GM12878 (cell line): ENCODE measurements at regions not wholly inside any gene's neighbourhood (a gene's known extent, or its start where the extent isn't known, plus 50 kb on each side); places are given as distances from the start of the nearest gene placed in this dataset.

ENCODE experiments used
- ATAC-seq: fragments of 200-7000 bp; cut with Tn5 transposase; 3 replicates; pipeline ENCODE4 v1.9.1; 2020; ENCODE audit warnings: mild to moderate bottlenecking, moderate library complexity
- BruUV-seq: library from RNA; stranded (reverse); fragments of 400-500 nt; replicated peaks from 2 replicates; lab custom pipeline; 2021; lab: Mats Ljungman, UMichigan
- CTCF ChIA-PET: fragments of 300-600 bp; sonication (Branson Sonifier 250); formaldehyde crosslinking; extraction: SDS; loops from one replicate; lab custom pipeline; 2021; ENCODE audit warnings: inconsistent platforms; lab: Yijun Ruan, JAX
- POLR2A ChIA-PET: fragments of 350-600 bp; formaldehyde crosslinking; extraction: SDS; loops from one replicate; lab custom pipeline; 2021; ENCODE audit warnings: inconsistent platforms; lab: Charles Lee
- RAD21 ChIA-PET: fragments of 300-600 bp; sonication (Branson Sonifier 250); formaldehyde crosslinking; loops from one replicate; lab custom pipeline; 2023; ENCODE audit warnings: antibody characterized with exemption; ENCODE audit not compliant: unreplicated experiment; lab: Charles Lee
- SMC1A ChIA-PET: fragments of 300-600 bp; sonication (Branson Sonifier 250); formaldehyde crosslinking; loops from one replicate; lab custom pipeline; 2023; ENCODE audit not compliant: unreplicated experiment, uncharacterized antibody; lab: Charles Lee
- DNase-seq: peaks from one replicate; pipeline ENCODE4 v3.0.0-alpha.2; 2011; ENCODE audit warnings: low read depth, low spot score
- FAIRE-seq: peaks from 3 replicates; lab custom pipeline; 2011; peaks lifted over from hg19 to GRCh38; lab: Jason Lieb, UNC
- H2AFZ ChIP-seq: 2 replicates; pipeline ENCODE4 v1.6.0; 2011; ENCODE audit warnings: low read depth, low read length, control low read depth; ENCODE audit not compliant: control insufficient read depth
- H3K27ac ChIP-seq: 2 replicates; pipeline ENCODE4 v1.5.1; 2011; ENCODE audit warnings: control low read depth; ENCODE audit not compliant: control insufficient read depth, insufficient read depth
- H3K27me3 ChIP-seq, 2 experiments: replicated peaks in 1 of 2; 2 replicates each; pipeline versions ENCODE4 v1.6.0 to v1.6.1; 2011; ENCODE audit warnings: low read length in 1 of 2; ENCODE audit not compliant: control insufficient read depth in 2 of 2, insufficient read depth in 2 of 2
- H3K36me3 ChIP-seq, 2 experiments: 2 replicates each; pipeline ENCODE4 v1.5.1; 2011; ENCODE audit warnings: low read length in 1 of 2; ENCODE audit not compliant: control insufficient read depth in 2 of 2, insufficient read depth in 2 of 2
- H3K4me1 ChIP-seq: 2 replicates; pipeline ENCODE4 v1.6.1; 2011; ENCODE audit warnings: mild to moderate bottlenecking, low read length, moderate library complexity, mixed read lengths; ENCODE audit not compliant: control insufficient read depth, insufficient read depth
- H3K4me2 ChIP-seq: 2 replicates; pipeline ENCODE4 v1.6.0; 2011; ENCODE audit warnings: control low read depth; ENCODE audit not compliant: control insufficient read depth, insufficient read depth
- H3K4me3 ChIP-seq: fragments of 200-600 bp; sonication (generic); 2 replicates; pipeline ENCODE4 v1.5.1; 2016
- H3K79me2 ChIP-seq: 2 replicates; pipeline ENCODE4 v1.6.0; 2011; ENCODE audit warnings: low read length; ENCODE audit not compliant: control insufficient read depth, insufficient read depth
- H3K9ac ChIP-seq: 2 replicates; pipeline ENCODE4 v1.8.0; 2011; ENCODE audit warnings: low read length, control low read depth, mixed read lengths; ENCODE audit not compliant: control insufficient read depth, insufficient read depth
- H3K9me3 ChIP-seq: replicated peaks from 3 replicates; pipeline ENCODE4 v1.5.1; 2011; ENCODE audit warnings: mild to moderate bottlenecking, low read length; ENCODE audit not compliant: control insufficient read depth, insufficient read depth
- H4K20me1 ChIP-seq: 2 replicates; pipeline ENCODE4 v1.6.0; 2011; ENCODE audit not compliant: control insufficient read depth, insufficient read depth
- ASH2L ChIP-seq: fragments of 300-600, 200-600 bp; sonication (generic); IDR thresholded peaks from 2 replicates; pipeline ENCODE4 v1.6.1; 2017; ENCODE audit warnings: low read depth, mild to moderate bottlenecking, borderline replicate concordance
- ATF7 ChIP-seq: fragments of 450-650 bp; IDR thresholded peaks from 2 replicates; pipeline ENCODE4 v1.6.1; 2016; ENCODE audit warnings: low read depth, mild to moderate bottlenecking
- BACH1 ChIP-seq: fragments of 450-650 bp; IDR thresholded peaks from 2 replicates; pipeline ENCODE4 v1.6.1; 2017; ENCODE audit warnings: mild to moderate bottlenecking, borderline replicate concordance
- BHLHE40 ChIP-seq, 2 experiments: fragments of 450-650 bp in 1 of 2; IDR thresholded peaks; 2 replicates each; pipeline ENCODE4 v1.6.1; 2011 to 2017; ENCODE audit warnings: low read depth in 2 of 2, borderline replicate concordance in 1 of 2, improper control_type of control experiment in 1 of 2, low read length in 1 of 2, mild to moderate bottlenecking in 1 of 2
- DPF2 ChIP-seq: fragments of 450-650 bp; IDR thresholded peaks from 2 replicates; pipeline ENCODE4 v1.6.1; 2017; ENCODE audit warnings: mild to moderate bottlenecking
- ESRRA ChIP-seq: IDR thresholded peaks from 2 replicates; pipeline ENCODE4 v1.6.1; 2012; ENCODE audit warnings: mild to moderate bottlenecking, low read length, improper control_type of control experiment
- HDAC6 ChIP-seq: fragments of 200-600 bp; sonication (generic); IDR thresholded peaks from one replicate; pipeline ENCODE4 v1.8.0; 2017; ENCODE audit warnings: antibody characterized with exemption; ENCODE audit not compliant: unreplicated experiment
- IKZF1 ChIP-seq: fragments of 450-650 bp; conservative IDR thresholded peaks from 2 replicates; pipeline ENCODE4 v1.6.1; 2017; ENCODE audit warnings: antibody characterized with exemption, mild to moderate bottlenecking
- PAX8 ChIP-seq: fragments of 450-650 bp; IDR thresholded peaks from 2 replicates; pipeline ENCODE4 v1.6.1; 2017; ENCODE audit warnings: mild to moderate bottlenecking, moderate library complexity
- RAD51 ChIP-seq: fragments of 450-650 bp; IDR thresholded peaks from 2 replicates; pipeline ENCODE4 v1.6.1; 2016; ENCODE audit warnings: moderate library complexity, mild to moderate bottlenecking, inconsistent platforms
- RB1 ChIP-seq: fragments of 450-650 bp; formaldehyde crosslinking; IDR thresholded peaks from 2 replicates; pipeline ENCODE4 v1.6.1; 2017; ENCODE audit warnings: mild to moderate bottlenecking, borderline replicate concordance
- STAT1 ChIP-seq: fragments of 450-650 bp; conservative IDR thresholded peaks from 2 replicates; pipeline ENCODE4 v1.6.1; 2014; ENCODE audit warnings: antibody characterized with exemption, mild to moderate bottlenecking
- STAT3 ChIP-seq: IDR thresholded peaks from 2 replicates; pipeline ENCODE4 v1.6.1; 2011; ENCODE audit warnings: low read depth, low read length, improper control_type of control experiment
- ZBED1 ChIP-seq: IDR thresholded peaks from 2 replicates; pipeline ENCODE4 v1.6.1; 2016; ENCODE audit warnings: borderline replicate concordance
- ZNF24 ChIP-seq: fragments of 450-650 bp; IDR thresholded peaks from 2 replicates; pipeline ENCODE4 v1.6.1; 2017; ENCODE audit warnings: antibody characterized with exemption, mild to moderate bottlenecking
- WGBS: methylation state at CpG from one replicate; pipeline ENCODE4 v1.1.6; 2016; ENCODE audit warnings: low lambda C conversion rate; ENCODE audit not compliant: insufficient replicate concordance, insufficient coverage; ENCODE audit errors: missing lambda C conversion rate; 5-methylcytosine and 5-hydroxymethylcytosine counted together
- in situ Hi-C: fragments of 300-500 bp; cut with MboI; formaldehyde crosslinking; loops from 9 replicates; pipeline ENCODE4 v1.14.3; 2018; ENCODE audit warnings: mixed read lengths
- intact Hi-C: fragments of 100-400 bp; cut with micrococcal nuclease; formaldehyde crosslinking; loops from one replicate; pipeline ENCODE4 v1.14.2; 2022; ENCODE audit not compliant: unreplicated experiment
- TF ChIP-seq, protein P1 (sequence below): IDR thresholded peaks from 2 replicates; pipeline ENCODE4 v1.6.1; 2012; ENCODE audit warnings: low read depth, low read length, improper control_type of control experiment
- TF ChIP-seq, protein P2 (sequence below): fragments of 450-650 bp; formaldehyde crosslinking; IDR thresholded peaks from 2 replicates; pipeline ENCODE4 v1.5.0; 2022; ENCODE audit warnings: mild to moderate bottlenecking, missing genetic modification characterization

DNA sequence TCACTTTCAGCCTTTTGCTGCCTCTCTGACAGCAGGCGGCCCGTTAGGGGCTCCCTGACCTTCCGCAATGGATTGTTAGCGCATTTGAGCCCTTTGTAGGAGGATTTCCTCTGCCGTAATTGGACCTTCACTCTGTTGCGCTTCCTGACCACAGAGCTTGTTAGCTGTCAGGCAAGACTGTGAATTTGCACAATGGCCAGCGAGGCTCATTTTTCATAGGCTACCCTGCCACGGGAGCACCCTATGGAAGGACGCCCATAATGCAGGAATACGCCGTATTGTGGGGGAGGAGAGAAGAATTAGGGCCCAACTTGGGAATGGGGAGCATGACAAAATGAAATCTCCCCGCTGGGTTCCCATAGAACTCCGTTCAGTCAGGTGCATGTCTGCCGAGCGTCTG lies 205.2 kb upstream of the NLRP1 start:
- Histone ChIP-seq H3K27ac (no peak overlapping the region), H3K79me2 (no peaks in the 10 kb centered on the region), H3K4me1 (peaks cover 19% of the 10 kb centered on the region), H3K4me3 (no peak overlapping the region), H3K36me3 (no peaks in the 10 kb centered on the region), H3K4me2 (no peak overlapping the region), H4K20me1 (no peaks in the 10 kb centered on the region), H2AFZ (no peak overlapping the region), H3K9me3 (peaks cover 4% of the 10 kb centered on the region; the same call in 2 of the 3 replicates), H3K27me3 (no peaks in the 10 kb centered on the region), H3K9ac (no peak overlapping the region)
- in situ Hi-C loops: no loop called here
- ChIA-PET RAD21 (no interaction called here), CTCF (no interaction called here), POLR2A (no interaction called here), SMC1A (no interaction called here)
- intact Hi-C loops: no loop called here
- no peak for DNase-seq
- BruUV-seq: no TSS peak
- WGBS: 57% methylated on average over 15 of the region's 15 CpGs
- TF ChIP-seq DPF2: no peak
- no peak for TF ChIP-seq HDAC6
- no peak for TF ChIP-seq BACH1
- TF ChIP-seq STAT3: no peak
- TF ChIP-seq, protein P1, sequence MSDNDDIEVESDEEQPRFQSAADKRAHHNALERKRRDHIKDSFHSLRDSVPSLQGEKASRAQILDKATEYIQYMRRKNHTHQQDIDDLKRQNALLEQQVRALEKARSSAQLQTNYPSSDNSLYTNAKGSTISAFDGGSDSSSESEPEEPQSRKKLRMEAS: no peak
- TF ChIP-seq ATF7: no peak
- TF ChIP-seq IKZF1: no peak
- TF ChIP-seq PAX8: no peak
- TF ChIP-seq ASH2L: no peak
- TF ChIP-seq STAT1: no peak
- TF ChIP-seq RB1: no peak
- no peak for TF ChIP-seq BHLHE40 (IDR thresholded peaks at IDR 0.05; ENCODE audit: borderline replicate concordance in 1 of 2, low read depth in 2 of 2, low read length in 1 of 2)
- no peak for TF ChIP-seq ZNF24
- no peak for TF ChIP-seq ESRRA
- no peak for TF ChIP-seq RAD51
- TF ChIP-seq ZBED1: no peak
- TF ChIP-seq, protein P2, sequence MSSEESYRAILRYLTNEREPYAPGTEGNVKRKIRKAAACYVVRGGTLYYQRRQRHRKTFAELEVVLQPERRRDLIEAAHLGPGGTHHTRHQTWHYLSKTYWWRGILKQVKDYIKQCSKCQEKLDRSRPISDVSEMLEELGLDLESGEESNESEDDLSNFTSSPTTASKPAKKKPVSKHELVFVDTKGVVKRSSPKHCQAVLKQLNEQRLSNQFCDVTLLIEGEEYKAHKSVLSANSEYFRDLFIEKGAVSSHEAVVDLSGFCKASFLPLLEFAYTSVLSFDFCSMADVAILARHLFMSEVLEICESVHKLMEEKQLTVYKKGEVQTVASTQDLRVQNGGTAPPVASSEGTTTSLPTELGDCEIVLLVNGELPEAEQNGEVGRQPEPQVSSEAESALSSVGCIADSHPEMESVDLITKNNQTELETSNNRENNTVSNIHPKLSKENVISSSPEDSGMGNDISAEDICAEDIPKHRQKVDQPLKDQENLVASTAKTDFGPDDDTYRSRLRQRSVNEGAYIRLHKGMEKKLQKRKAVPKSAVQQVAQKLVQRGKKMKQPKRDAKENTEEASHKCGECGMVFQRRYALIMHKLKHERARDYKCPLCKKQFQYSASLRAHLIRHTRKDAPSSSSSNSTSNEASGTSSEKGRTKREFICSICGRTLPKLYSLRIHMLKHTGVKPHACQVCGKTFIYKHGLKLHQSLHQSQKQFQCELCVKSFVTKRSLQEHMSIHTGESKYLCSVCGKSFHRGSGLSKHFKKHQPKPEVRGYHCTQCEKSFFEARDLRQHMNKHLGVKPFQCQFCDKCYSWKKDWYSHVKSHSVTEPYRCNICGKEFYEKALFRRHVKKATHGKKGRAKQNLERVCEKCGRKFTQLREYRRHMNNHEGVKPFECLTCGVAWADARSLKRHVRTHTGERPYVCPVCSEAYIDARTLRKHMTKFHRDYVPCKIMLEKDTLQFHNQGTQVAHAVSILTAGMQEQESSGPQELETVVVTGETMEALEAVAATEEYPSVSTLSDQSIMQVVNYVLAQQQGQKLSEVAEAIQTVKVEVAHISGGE (CRISPR knock-in tag): no peak
- no peak for ATAC-seq
- no peak for FAIRE-seq
